ENCODE measurements at regions not wholly inside any gene's neighbourhood (a gene's known extent, or its start where the extent isn't known, plus 50 kb on each side); places are given as distances from the start of the nearest gene placed in this dataset.

GRCh38 chr2:235141411-235142128, 189.8 kb downstream of the SH3BP4 start:
- no peak for TF ChIP-seq CTCF (conservative IDR thresholded peaks at IDR 0.05)
- no peak for TF ChIP-seq ZFX (IDR thresholded peaks at IDR 0.05)
